ENCODE measurements at regions not wholly inside any gene's neighbourhood (a gene's known extent, or its start where the extent isn't known, plus 50 kb on each side); places are given as distances from the start of the nearest gene placed in this dataset.
A peak's percentile ranks its signal among the peaks of the same experiment; 100 is the strongest.
"Not testable (repeated sequence)": the region's sequence is repeated elsewhere in the genome, so short reads cannot be mapped to it uniquely, and the experiment has no call there.

DNA sequence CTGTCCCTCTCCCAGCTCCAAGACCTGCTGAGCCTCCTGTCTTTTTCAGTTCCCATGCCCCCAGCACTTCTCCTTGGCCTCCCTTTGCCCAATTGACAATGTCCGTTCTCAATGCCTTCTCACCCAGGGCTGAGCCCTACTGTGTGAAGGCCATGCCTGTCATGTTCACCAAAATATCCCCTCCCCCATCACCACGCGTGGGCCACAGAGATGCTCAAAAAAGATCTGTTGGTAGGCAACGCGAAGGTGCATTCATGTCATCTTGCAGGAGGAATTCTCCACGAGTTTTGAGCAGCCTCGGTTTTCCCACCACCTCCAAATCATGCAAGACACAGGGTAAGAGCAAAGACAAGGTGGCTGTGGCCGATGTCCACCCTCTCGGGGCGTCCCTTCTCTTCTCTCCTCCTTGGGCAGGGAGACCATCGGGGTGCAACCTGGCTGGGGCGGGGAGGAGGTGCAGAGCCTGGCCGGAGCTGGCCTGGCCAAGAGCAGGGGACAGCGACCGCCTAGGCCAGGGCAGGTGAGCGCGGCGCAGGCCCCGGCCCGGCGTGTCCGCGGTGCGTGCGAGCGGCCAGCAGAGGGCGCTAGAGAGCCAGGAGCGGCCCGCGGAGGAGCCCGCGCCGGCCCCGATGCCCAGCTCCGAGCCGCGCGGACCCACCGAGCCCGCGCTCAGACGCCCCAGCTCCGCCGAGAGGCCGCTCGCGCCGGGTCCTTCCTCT, 56.3 kb upstream of the KRTAP5-11 start:
- DNase-seq (ENCODE audit: low spot score): peak; percentile 70

DNA sequence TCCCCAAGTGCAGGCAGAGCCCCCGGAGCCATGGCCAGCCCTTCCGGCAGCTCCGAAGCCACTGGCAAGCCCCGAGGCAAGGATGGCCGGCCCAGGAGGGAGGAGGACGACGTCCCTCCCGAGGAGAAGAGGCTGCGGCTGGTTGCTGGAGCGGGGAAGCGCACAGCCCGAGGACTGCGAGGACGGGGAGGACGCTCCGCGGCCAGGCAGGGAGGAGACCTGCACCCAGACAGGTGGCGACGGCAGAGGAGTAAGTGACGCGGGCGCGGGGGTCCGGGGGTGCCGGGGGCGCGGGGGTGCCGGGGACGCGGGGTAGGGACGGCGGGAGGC, 56.8 kb upstream of the KRTAP5-11 start:
- peak; percentile 1 for DNase-seq (ENCODE audit: low spot score)

DNA sequence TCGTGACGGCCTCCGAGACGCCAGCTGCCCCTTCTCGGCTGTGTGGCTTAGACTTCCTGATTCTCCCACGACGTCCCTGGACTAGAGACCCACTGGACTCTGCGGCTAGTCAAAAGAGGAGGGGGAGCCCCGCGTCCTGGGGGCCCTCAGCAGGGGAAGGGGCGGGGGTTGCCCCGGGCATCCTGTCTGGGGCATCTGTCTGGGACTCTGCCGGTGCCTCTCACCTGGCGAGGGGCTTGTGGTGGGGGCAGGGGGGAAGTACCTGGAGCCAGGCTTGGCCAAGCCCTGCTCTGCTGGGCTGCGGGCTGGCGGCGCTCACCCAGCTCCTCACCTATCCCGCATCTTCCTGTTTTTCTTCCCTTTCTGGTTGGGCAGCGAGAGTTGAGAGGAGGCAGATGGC, 57.2 kb upstream of the KRTAP5-11 start:
- DNase-seq (ENCODE audit: low spot score): not testable (repeated sequence)

- DNase-seq (ENCODE audit: low spot score): not testable (repeated sequence)
These were observed 64.4 kb upstream of the KRTAP5-11 start for GRCh38 chr11:71647078-71647477.

GRCh38 chr11:71652998-71653397, 70.3 kb upstream of the KRTAP5-11 start:
- DNase-seq (ENCODE audit: low spot score): not testable (repeated sequence)

GRCh38 chr11:71654423-71654822, 71.7 kb upstream of the KRTAP5-11 start:
- DNase-seq (ENCODE audit: low spot score): not testable (repeated sequence)

DNA sequence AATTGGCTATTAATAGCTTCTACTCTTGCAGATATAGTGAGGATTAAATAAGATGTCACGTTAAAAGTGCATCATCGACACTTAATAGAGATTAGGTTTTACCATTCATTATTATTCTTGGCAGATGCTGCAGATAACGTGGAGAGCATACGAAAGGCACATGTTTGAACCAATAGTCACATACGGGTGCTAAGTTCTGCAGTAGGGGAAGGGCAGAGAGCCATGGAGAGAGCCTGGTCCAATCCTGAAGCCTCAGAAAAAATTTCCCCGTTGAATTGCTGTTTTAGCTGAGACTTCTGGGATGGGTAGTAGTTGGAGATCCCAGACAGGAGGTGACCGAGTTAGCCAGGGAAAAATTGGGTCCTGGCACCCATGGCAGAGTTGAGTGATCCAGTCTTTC, 72.4 kb upstream of the KRTAP5-11 start:
- DNase-seq (ENCODE audit: low spot score): not testable (repeated sequence)

- not testable (repeated sequence) for DNase-seq (ENCODE audit: low spot score)
These were observed 73.8 kb upstream of the KRTAP5-11 start for GRCh38 chr11:71656513-71656912.

DNA sequence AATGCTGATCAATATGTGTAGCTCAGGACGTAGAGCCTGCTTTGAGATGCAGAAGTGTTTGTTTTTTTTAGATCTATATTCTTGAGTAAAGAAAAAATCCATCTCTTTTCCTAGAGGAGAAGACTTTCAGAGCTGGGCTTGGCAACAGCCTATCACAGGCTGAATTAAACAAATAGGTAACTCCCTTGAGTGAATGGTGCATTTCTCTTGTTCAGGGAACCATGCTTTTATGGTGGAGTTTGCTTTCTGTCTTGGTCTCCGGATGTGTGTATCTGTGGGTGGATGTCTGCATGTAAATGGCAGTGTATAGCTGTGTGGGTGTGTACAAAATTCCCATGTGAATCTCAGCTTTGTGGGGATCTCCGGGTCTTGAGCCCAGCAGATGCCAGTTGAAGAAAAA, 82.3 kb upstream of the KRTAP5-11 start:
- DNase-seq (ENCODE audit: low spot score): not testable (repeated sequence)

DNA sequence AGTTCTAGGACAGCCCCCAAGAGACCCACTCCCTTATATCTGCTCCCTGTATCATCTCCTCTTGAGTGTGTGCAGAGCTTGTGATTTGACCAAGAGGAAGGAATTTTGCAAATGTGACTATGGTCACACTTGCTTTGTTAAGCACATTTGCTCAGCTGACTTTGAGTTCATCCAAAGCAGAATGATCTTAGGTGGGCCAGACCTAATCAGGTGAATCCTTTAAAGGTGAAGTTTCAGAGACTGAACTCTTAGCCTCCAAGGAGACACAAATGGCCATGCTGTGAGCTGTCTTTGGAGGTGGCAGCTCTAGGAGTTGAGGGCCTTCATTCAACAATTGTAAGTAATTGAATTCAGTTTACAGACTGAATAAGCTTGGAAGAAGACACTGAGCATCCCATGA, 115.4 kb upstream of the KRTAP5-11 start:
- DNase-seq (ENCODE audit: low spot score): not testable (repeated sequence)

- DNase-seq (ENCODE audit: low spot score): not testable (repeated sequence)
These were observed 116.3 kb upstream of the KRTAP5-11 start for GRCh38 chr11:71698961-71699360.

DNA sequence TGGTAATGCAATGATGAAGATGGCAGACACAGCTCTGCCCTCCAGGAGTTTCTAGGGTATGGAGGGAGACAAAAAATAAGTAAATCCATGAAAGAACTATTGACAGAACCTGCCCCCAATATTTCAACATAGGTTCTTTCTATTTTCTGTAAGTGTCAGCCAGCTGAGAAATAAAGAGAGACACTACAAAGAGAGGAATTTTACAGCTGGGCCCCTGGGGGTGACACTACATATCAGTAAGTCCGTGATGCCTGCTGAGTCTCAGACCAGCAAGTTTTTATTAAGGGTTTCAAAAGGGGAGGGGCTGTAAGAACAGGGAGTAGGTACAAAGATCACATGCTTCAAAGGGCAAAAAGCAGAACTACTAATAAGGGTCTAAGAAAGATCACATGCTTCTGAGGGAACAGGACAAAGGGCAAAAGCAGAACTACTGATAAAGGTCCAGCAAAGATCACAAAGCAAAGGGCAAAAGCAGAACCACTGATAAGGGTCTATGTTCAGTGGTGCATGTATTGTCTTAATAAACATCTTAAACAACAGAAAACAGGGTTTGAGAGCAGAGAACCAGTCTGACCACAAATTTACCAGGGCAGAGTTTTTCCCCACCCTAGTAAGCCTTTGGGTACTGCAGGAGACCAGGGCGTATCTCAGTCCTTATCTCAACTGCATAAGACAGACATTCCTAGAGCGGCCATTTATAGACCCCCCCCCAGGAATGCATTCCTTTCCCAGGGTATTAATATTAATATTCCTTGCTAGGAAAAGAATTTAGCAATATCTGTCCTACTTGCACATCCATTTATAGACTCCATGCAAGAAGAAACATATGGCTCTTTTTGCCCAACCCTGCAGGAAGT, 119.0 kb upstream of the KRTAP5-11 start:
- not testable (repeated sequence) for DNase-seq (ENCODE audit: low spot score)

DNA sequence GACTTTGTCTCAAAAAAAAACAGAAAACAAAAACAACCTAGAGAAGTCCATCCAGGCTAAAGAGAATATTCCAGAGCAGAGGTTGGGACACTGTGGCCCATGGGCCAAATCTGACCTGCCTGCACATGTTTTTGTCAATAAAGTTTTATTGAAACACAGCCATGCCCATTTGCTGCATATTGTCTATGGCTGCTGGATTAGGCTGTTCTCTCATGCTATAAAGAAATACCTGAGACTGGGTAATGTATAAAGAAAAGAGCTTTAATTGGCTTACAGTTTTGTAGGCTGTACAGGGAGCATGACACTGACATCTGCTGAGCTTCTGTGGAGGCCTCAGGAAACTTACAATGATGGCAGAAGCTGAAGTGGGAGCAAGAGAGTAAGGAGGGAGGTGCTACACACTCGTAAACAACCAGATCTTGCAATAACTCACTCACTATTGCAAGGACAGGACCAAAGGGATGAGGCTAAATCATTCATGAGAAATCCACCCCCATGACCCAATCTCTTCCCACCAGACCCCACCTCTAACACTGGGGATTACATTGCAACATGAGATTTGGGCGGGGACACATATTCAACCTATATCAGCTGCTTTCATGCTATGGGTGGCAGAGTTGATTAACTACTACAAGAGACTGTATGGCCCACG, 122.5 kb upstream of the KRTAP5-11 start:
- not testable (repeated sequence) for DNase-seq (ENCODE audit: low spot score)

DNA sequence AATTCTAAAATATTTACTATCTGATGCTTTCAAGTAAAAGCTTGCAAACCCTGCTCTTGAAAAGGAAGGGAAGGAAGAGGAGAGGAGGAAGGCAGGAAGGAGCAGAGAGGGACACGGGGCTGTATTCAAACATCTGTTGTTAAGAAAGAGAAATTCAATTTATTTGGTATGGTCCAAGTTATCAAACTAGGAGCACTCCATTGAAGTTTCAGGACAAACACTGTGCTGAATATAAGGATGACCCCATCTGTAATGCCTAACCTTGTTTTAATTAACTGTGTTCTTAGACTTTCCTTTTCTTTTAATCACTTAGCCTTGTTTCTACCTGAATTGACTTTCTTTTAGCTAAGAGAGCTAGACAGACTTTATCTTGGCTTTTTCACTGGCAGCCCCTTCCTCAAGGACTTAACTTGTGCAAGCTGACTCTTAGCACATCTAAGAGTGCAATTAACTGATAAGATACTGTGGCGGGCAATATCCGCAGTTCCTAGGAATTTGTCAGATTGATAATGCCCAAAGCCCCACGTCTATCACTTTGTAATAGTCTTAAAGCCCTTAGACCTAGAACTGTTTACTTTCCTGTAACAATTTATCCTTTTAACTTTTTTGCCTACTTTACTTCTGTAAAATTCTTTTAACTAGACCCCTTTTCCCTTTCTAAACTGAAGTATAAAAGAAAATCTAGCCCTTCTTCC, 123.2 kb upstream of the KRTAP5-11 start:
- DNase-seq (ENCODE audit: low spot score): not testable (repeated sequence)

GRCh38 chr11:71707083-71707482, 124.4 kb upstream of the KRTAP5-11 start:
- DNase-seq (ENCODE audit: low spot score): not testable (repeated sequence)

DNA sequence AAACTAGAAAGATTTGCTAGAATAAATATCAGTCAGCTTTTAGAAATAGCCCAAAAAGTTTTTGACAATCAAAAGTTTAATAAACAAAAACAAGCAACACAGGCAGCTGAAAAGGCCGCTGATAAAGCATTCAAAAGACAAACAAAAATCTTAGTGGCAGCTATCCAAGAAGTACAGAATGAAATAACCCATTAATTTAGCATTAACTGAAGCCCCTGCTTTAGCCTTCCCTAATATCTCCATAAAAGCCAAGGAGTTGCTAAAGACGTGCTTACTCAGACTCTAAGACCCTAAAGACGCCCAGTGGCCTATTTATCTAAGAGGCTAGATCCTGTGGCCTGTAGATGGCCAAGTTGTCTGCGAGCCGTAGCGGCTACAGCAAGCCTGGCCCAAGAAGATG, 123.5 kb upstream of the DEFB108B start:
- not testable (repeated sequence) for DNase-seq (ENCODE audit: low spot score)

DNA sequence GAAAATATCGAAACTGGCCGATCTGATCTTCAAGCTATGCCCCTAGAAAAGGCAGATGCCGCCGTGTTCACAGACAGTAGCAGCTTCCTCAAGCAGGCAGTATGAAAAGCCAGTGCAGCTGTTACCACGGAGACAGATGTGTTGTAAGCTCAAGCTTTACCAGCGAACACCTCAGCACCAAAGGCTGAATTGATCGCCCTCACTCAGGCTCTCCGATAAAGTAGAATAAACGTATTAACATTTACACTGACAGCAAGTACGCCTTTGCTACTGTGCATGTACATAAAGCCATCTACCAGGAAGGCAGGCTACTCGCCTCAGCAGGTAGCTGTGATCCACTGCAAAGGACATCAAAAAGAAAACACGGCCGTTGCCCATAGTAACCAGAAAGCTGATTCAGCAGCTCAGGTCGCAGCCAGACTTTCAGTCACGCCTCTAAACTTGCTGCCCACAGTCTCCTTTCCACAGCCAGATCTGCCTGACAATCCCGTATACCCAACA, 122.8 kb upstream of the DEFB108B start:
- not testable (repeated sequence) for DNase-seq (ENCODE audit: low spot score)

- not testable (repeated sequence) for DNase-seq (ENCODE audit: low spot score)
These were observed 122.2 kb upstream of the DEFB108B start for GRCh38 chr11:71710701-71711385.

DNA sequence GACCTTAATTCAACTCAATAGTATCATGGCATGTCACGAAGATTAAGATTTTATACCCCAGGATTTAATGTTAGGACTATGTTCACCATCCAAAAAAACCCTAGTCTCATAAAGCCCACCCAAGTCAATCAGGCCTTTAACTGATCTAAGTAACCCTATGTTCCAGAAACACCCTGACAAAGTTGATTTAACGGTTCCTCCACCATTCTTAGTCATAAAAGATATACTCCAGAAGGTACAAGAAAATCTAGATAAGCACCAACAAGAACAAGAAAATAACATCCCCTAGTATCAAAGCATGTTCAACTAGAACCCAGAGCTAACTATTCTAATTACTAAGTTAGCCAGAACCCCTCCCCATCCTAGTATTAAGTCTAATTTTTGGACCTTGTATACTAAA, 120.7 kb upstream of the DEFB108B start:
- DNase-seq (ENCODE audit: low spot score): not testable (repeated sequence)

GRCh38 chr11:71712846-71713245, 120.2 kb upstream of the DEFB108B start:
- DNase-seq (ENCODE audit: low spot score): not testable (repeated sequence)

DNA sequence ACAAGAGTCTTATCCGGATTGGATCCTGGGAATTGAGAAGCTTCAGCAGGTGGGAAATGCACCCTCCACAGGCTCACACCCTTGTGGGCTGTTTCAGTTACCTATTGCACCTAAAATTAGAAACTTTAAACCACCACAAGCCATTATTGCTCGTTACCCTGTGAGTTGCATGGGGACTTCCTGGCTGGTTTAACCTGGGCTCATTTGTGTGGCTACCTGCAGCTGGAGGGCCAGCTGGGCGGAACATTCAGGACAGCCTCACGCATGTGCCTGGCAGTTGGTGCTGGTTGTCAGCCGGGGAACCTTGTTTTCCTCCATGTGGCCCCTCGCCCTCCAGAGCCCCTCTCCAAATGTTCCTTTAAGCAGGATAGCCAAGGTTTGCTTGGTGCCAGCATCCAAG, 118.5 kb upstream of the DEFB108B start:
- DNase-seq (ENCODE audit: low spot score): not testable (repeated sequence)
